ENCODE measurements at regions not wholly inside any gene's neighbourhood (a gene's known extent, or its start where the extent isn't known, plus 50 kb on each side); places are given as distances from the start of the nearest gene placed in this dataset.

DNA sequence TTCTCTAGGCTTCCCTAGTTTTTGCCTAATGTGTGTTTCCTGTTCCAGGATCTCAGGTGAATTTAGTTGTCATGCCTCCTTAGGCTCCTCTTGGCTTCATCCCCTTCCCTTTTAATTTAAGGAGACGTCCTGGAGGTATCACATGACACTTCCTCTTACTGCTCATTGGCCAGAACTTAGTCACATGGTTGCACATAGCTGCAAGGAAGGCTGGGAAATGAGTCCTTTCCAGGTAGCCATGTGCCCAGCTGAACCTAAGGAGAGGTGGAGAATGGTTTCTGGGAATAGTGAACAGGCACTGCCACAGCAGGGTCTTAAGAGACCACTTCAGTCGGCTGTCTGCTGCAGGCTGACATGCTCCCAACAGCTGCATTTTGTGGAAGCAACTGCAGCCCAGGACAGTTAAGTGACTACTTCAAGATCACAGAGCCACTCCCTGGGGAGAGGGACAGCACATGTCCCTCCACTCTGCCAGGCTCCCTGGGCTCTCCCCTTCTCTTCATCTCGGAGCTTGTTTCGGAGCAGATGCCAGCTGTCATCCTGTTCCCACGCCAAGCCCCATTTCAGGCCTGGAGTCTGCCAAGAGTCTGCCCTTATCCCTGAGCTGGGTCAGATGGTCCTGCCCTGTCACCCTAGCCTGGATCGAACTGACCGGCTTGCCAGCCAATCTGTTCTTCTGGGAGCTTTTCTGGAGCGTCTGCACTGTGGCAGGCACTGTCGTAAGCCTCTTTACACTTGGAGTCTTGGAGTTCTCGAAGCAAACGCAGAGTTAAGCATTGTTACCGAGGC, 81.4 kb upstream of the FOXF1 start:
- intact Hi-C loops (cut with DNase I) = loop anchor here in 1 of 2 donors (5.0 kb wide), 1 partner anchor 67 kb away; no protein-coding TSS in a partner anchor

DNA sequence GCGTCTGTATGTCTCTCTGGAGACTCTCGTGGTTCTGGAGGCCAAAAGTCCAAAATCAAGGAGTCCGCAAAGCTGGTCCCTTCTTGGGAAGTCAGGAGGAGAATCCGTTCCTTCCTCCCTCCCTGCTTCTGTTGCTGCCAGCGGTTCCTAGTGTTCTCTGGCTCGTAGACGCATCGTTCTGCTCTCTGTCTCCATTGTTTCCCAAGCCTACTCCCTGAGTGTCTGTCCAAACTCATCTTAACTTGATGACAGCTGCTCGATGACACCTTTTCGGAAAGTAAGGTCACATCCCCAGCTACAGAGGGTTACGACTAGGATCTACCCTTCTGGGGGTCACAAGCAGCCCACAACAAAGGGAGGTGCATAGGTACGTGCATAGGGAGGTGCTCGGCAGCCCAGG, 80.7 kb upstream of the FOXF1 start:
- Histone ChIP-seq H3K27ac (ENCODE audit: low read depth in 1 of 2, low read length in 2 of 2) (no peak overlapping the region), H3K27me3 (ENCODE audit: control insufficient read depth in 1 of 2, insufficient read depth in 2 of 2, low read length in 1 of 2) (no peaks in the 10 kb centered on the region), H3K4me1 (ENCODE audit: control insufficient read depth in 1 of 2, insufficient read depth in 2 of 2, low read length in 2 of 2) (no peaks in the 10 kb centered on the region), H3K9me3 (ENCODE audit: control insufficient read depth, low read length) (no peaks in the 10 kb centered on the region), H3K4me3 (ENCODE audit: low read length in 2 of 2) (no peak overlapping the region), H3K36me3 (ENCODE audit: control insufficient read depth in 1 of 2, insufficient read depth in 2 of 2, low read length in 1 of 2) (no peaks in the 10 kb centered on the region)
- DNase-seq (no peak), ATAC-seq (ENCODE audit: low FRiP score) (no peak)
- WGBS, 2 donors = 93% methylated on average over 13 of the region's 13 CpGs
- intact Hi-C loops (cut with DNase I) = loop anchor here in 1 of 2 donors (5.0 kb wide), 1 partner anchor 67 kb away; no protein-coding TSS in a partner anchor

More for the DNA sequence above, 81.4 kb upstream of the FOXF1 start:
- no peak for DNase-seq
- Histone ChIP-seq H3K4me1 (ENCODE audit: control insufficient read depth in 1 of 2, insufficient read depth in 2 of 2, low read length in 2 of 2) (no peaks in the 10 kb centered on the region), H3K9me3 (ENCODE audit: control insufficient read depth, low read length) (no peaks in the 10 kb centered on the region), H3K27ac (ENCODE audit: low read depth in 1 of 2, low read length in 2 of 2) (no peak overlapping the region), H3K4me3 (ENCODE audit: low read length in 2 of 2) (no peak overlapping the region), H3K27me3 (ENCODE audit: control insufficient read depth in 1 of 2, insufficient read depth in 2 of 2, low read length in 1 of 2) (no peaks in the 10 kb centered on the region), H3K36me3 (ENCODE audit: control insufficient read depth in 1 of 2, insufficient read depth in 2 of 2, low read length in 1 of 2) (no peaks in the 10 kb centered on the region)
- ATAC-seq (ENCODE audit: low FRiP score) = no peak
- 71 to 73% methylated on average over 12 of the region's 12 CpGs for WGBS, 2 donors

DNA sequence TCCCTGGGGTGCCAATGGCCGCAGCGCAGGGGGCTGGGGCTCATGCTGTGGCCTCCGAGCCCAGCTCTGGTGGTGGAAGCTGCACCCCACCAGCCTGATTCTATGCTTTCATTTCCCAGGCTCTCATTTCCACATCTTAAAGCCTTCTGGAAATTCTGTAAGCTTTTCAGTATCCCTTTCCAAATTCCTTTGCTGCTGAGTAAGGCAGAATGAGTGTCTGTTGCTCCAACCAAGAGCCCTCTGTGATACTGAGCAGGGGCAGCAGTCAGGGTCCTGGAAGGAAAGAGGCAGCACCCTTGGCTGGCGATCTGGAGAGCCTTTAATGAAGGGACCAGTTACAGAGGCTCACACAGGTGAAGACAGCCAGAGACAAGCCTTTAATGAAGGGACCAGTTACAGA, 79.5 kb upstream of the FOXF1 start:
- ATAC-seq (ENCODE audit: low FRiP score) (no peak), DNase-seq (no peak)
- H3K27me3 ChIP-seq (ENCODE audit: control insufficient read depth in 1 of 2, insufficient read depth in 2 of 2, low read length in 1 of 2) = no peaks in the 10 kb centered on the region
- H3K36me3 ChIP-seq (ENCODE audit: control insufficient read depth in 1 of 2, insufficient read depth in 2 of 2, low read length in 1 of 2) = no peaks in the 10 kb centered on the region
- 71 to 78% methylated on average over 4 of the region's 4 CpGs for WGBS, 2 donors
- H3K9me3 ChIP-seq (ENCODE audit: control insufficient read depth, low read length) = no peaks in the 10 kb centered on the region
- no peaks in the 10 kb centered on the region for H3K4me1 ChIP-seq (ENCODE audit: control insufficient read depth in 1 of 2, insufficient read depth in 2 of 2, low read length in 2 of 2)
- H3K4me3 ChIP-seq (ENCODE audit: low read length in 2 of 2) = no peak overlapping the region
- intact Hi-C loops (cut with DNase I) = no loop called here
- H3K27ac ChIP-seq (ENCODE audit: low read depth in 1 of 2, low read length in 2 of 2) = no peak overlapping the region

DNA sequence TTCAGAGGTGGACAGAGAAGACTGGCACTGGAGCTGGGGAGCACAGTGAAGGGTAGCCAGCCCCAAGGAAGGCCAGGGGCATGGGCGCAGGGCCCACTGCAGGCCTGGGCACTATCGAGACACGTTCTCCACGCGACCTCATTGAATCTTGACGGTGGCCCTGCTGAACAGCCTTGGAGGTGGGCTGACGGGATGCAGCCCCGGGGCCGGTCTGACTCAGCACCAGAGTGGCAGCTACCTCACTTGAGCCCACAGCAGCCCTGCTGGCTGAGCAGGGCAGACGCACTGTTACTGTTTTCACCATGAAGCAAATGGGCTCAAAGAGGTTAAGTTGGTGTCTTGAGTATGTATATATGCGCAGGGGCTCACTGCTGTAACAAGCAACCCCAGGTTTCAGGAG, 78.8 kb upstream of the FOXF1 start:
- intact Hi-C loops (cut with DNase I) = no loop called here
- no peak overlapping the region for H3K4me3 ChIP-seq (ENCODE audit: low read length in 2 of 2)
- H3K36me3 ChIP-seq (ENCODE audit: control insufficient read depth in 1 of 2, insufficient read depth in 2 of 2, low read length in 1 of 2) = no peaks in the 10 kb centered on the region
- no peaks in the 10 kb centered on the region for H3K4me1 ChIP-seq (ENCODE audit: control insufficient read depth in 1 of 2, insufficient read depth in 2 of 2, low read length in 2 of 2)
- no peak overlapping the region for H3K27ac ChIP-seq (ENCODE audit: low read depth in 1 of 2, low read length in 2 of 2)
- H3K27me3 ChIP-seq (ENCODE audit: control insufficient read depth in 1 of 2, insufficient read depth in 2 of 2, low read length in 1 of 2) = no peaks in the 10 kb centered on the region
- no peaks in the 10 kb centered on the region for H3K9me3 ChIP-seq (ENCODE audit: control insufficient read depth, low read length)
- 89% methylated on average over 11 of the region's 11 CpGs for WGBS, 2 donors
- ATAC-seq (ENCODE audit: low FRiP score) = no peak
- DNase-seq = no peak

DNA sequence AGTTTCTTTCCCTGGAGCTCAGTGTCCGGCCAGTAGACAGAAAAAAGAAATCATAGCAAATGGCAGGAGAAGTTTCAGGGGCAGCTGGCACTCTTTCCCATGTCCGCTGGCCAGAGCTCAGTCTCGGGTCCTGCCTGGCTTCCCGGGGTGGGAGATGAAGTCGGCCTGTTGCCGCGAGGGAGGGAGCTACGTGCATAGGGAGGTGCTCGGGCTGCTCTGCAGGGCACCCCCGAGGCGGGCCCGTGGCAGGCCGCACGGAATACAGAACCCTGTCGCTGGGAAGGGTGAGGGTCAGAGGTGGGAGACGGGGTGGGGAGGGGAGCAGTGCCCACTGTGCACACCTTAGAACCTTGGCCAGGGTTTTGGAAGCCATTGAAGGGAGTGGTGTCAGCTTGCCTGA, 78.3 kb upstream of the FOXF1 start:
- H3K27ac ChIP-seq (ENCODE audit: low read depth in 1 of 2, low read length in 2 of 2) = no peak overlapping the region
- ATAC-seq (ENCODE audit: low FRiP score) = no peak
- no peaks in the 10 kb centered on the region for H3K27me3 ChIP-seq (ENCODE audit: control insufficient read depth in 1 of 2, insufficient read depth in 2 of 2, low read length in 1 of 2)
- no peak for DNase-seq
- no peaks in the 10 kb centered on the region for H3K36me3 ChIP-seq (ENCODE audit: control insufficient read depth in 1 of 2, insufficient read depth in 2 of 2, low read length in 1 of 2)
- no peaks in the 10 kb centered on the region for H3K9me3 ChIP-seq (ENCODE audit: control insufficient read depth, low read length)
- 76 to 82% methylated on average over 16 of the region's 16 CpGs for WGBS, 2 donors
- no peaks in the 10 kb centered on the region for H3K4me1 ChIP-seq (ENCODE audit: control insufficient read depth in 1 of 2, insufficient read depth in 2 of 2, low read length in 2 of 2)
- H3K4me3 ChIP-seq (ENCODE audit: low read length in 2 of 2) = no peak overlapping the region
- intact Hi-C loops (cut with DNase I) = no loop called here

DNA sequence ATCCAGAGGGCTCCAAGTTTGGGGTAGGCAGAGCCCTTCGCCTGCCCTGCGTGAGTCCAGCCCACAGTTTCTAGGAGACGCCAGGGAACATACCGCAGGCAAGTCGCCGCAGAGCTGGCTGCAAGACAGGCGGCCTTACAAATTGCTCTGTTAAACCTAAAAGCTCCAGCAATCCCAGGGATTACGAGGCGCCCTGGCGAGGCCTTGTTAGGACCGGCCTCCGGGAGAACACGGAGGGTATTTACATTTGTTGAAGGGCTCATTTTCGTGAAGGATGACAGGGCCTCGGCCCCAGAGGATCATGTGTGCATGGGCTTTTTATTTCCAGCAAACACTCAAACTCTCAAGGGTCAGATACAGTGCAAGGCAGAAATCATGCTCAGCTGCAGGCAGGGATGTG, 77.6 kb upstream of the FOXF1 start:
- 21 to 33% methylated on average over 15 of the region's 15 CpGs for WGBS, 2 donors
- H3K36me3 ChIP-seq (ENCODE audit: control insufficient read depth in 1 of 2, insufficient read depth in 2 of 2, low read length in 1 of 2) = no peaks in the 10 kb centered on the region
- ATAC-seq (ENCODE audit: low FRiP score) (no peak), DNase-seq (no peak)
- H3K27me3 ChIP-seq (ENCODE audit: control insufficient read depth in 1 of 2, insufficient read depth in 2 of 2, low read length in 1 of 2) = no peaks in the 10 kb centered on the region
- no peaks in the 10 kb centered on the region for H3K4me1 ChIP-seq (ENCODE audit: control insufficient read depth in 1 of 2, insufficient read depth in 2 of 2, low read length in 2 of 2)
- no peak overlapping the region for H3K27ac ChIP-seq (ENCODE audit: low read depth in 1 of 2, low read length in 2 of 2)
- no peaks in the 10 kb centered on the region for H3K9me3 ChIP-seq (ENCODE audit: control insufficient read depth, low read length)
- no peak overlapping the region for H3K4me3 ChIP-seq (ENCODE audit: low read length in 2 of 2)
- intact Hi-C loops (cut with DNase I) = no loop called here

DNA sequence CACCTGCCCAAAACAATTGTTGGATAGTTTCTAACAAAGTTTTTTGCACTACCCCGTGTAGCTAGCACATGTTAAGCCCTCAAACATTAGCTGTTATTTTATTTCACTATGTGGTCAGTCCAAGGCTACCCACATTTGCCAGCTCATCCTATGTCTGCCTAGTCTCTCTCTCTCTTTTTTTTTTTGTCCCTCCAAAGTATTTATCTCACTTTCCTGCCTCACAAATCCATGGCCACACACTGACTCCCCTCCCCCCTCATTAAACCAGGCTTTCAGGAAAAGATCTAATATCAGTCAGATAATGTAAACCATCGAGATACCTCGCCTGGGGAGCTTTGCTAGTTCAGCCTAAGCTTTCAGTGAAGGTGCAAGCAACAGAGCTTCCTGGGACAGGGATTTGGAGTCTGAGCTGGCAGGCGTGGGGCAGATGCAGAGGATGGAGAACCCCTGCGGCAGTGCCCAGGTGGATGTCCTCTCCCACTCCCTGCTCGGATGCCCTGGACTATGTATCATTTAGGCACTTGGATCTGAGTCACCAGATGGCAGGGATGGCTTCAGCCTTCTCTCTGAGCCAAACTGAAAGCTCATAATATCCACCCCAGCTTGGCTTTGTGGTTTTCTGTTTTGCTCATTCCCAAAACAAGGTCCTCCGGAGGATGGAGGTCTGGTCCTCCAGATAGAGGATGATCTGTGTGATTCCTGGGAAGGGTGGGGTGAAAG, 73.7 kb upstream of the FOXF1 start:
- DNase-seq (no peak), ATAC-seq (ENCODE audit: low FRiP score) (no peak)
- no peak overlapping the region for H3K4me3 ChIP-seq (ENCODE audit: low read length in 2 of 2)
- H3K36me3 ChIP-seq (ENCODE audit: control insufficient read depth in 1 of 2, insufficient read depth in 2 of 2, low read length in 1 of 2) = no peaks in the 10 kb centered on the region
- no peaks in the 10 kb centered on the region for H3K4me1 ChIP-seq (ENCODE audit: control insufficient read depth in 1 of 2, insufficient read depth in 2 of 2, low read length in 2 of 2)
- intact Hi-C loops (cut with DNase I) = no loop called here
- WGBS, 2 donors = 72 to 78% methylated on average over 7 of the region's 7 CpGs
- no peaks in the 10 kb centered on the region for H3K9me3 ChIP-seq (ENCODE audit: control insufficient read depth, low read length)
- no peaks in the 10 kb centered on the region for H3K27me3 ChIP-seq (ENCODE audit: control insufficient read depth in 1 of 2, insufficient read depth in 2 of 2, low read length in 1 of 2)
- H3K27ac ChIP-seq (ENCODE audit: low read depth in 1 of 2, low read length in 2 of 2) = no peak overlapping the region

DNA sequence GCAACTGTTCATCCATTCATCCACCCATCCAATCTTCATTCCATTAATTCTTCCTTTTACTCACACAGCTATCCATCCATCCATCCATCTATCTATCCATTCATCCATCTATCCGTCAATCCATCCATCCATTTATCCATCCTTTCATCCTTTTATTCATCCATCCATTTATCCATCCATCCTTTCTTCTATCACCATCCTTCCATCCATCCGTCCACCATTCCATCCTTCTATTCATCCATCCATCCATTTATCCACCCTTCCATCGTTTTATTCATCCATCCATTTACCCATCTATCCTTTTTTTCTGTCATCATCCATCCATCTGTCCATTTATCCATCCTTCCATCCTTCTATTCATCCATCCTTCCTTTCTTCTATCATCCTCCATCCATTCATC, 73.0 kb upstream of the FOXF1 start:
- 81% methylated on average over 3 of the region's 3 CpGs for WGBS, 2 donors
- no peaks in the 10 kb centered on the region for H3K9me3 ChIP-seq (ENCODE audit: control insufficient read depth, low read length)
- H3K36me3 ChIP-seq (ENCODE audit: control insufficient read depth in 1 of 2, insufficient read depth in 2 of 2, low read length in 1 of 2) = no peaks in the 10 kb centered on the region
- intact Hi-C loops (cut with DNase I) = no loop called here
- DNase-seq (no peak), ATAC-seq (ENCODE audit: low FRiP score) (no peak)
- H3K4me3 ChIP-seq (ENCODE audit: low read length in 2 of 2) = no peak overlapping the region
- no peak overlapping the region for H3K27ac ChIP-seq (ENCODE audit: low read depth in 1 of 2, low read length in 2 of 2)
- H3K4me1 ChIP-seq (ENCODE audit: control insufficient read depth in 1 of 2, insufficient read depth in 2 of 2, low read length in 2 of 2) = no peaks in the 10 kb centered on the region
- H3K27me3 ChIP-seq (ENCODE audit: control insufficient read depth in 1 of 2, insufficient read depth in 2 of 2, low read length in 1 of 2) = no peaks in the 10 kb centered on the region

DNA sequence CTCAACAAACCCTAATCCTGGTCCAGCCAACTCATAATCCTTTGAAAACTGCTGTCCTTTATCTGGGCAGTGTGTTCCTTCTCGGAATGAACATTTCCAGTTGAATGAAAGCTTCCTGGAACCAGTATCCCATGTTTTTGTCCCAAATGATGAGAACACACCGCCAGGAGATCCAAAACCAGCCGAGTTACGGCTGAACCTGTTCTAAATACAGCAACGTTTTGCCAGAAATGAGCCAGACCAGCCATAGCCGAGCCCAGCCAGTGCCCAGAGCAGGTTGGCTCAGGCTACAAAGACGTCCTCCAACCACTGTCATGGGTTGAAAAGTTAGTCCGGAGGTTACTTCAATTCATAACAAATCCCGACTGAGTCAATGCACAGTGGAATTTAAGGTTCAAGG, 67.6 kb upstream of the FOXF1 start:
- Histone ChIP-seq H3K27me3 (ENCODE audit: control insufficient read depth in 1 of 2, insufficient read depth in 2 of 2, low read length in 1 of 2) (no peaks in the 10 kb centered on the region), H3K27ac (ENCODE audit: low read depth in 1 of 2, low read length in 2 of 2) (no peak overlapping the region), H3K4me1 (ENCODE audit: control insufficient read depth in 1 of 2, insufficient read depth in 2 of 2, low read length in 2 of 2) (no peaks in the 10 kb centered on the region), H3K4me3 (ENCODE audit: low read length in 2 of 2) (no peak overlapping the region), H3K9me3 (ENCODE audit: control insufficient read depth, low read length) (peaks cover 3% of the 10 kb centered on the region), H3K36me3 (ENCODE audit: control insufficient read depth in 1 of 2, insufficient read depth in 2 of 2, low read length in 1 of 2) (no peaks in the 10 kb centered on the region)
- intact Hi-C loops (cut with DNase I) = no loop called here
- ATAC-seq (ENCODE audit: low FRiP score) (no peak), DNase-seq (no peak)
- WGBS, 2 donors = 12 to 13% methylated on average over 9 of the region's 9 CpGs
